OCI-LY3 (cell line): ENCODE measurements at regions not wholly inside any gene's neighbourhood (a gene's known extent, or its start where the extent isn't known, plus 50 kb on each side); places are given as distances from the start of the nearest gene placed in this dataset.
A peak's percentile ranks its signal among the peaks of the same experiment; 100 is the strongest.

Source experiments
- H2AFZ ChIP-seq: fragments of 200-600, 300-600 bp; shearing (Covaris generic); 2 replicates; pipeline ENCODE4 v1.6.0; 2014; ENCODE audit warnings: antibody characterized with exemption, low read depth, low read length
- H3K27ac ChIP-seq: fragments of 200-600, 300-600 bp; sonication (generic); 2 replicates; pipeline ENCODE4 v1.5.1; 2014; ENCODE audit warnings: mild to moderate bottlenecking, low read length, moderate library complexity, mixed read lengths
- H3K27me3 ChIP-seq: fragments of 200-600, 300-600 bp; sonication (generic); 2 replicates; pipeline ENCODE4 v1.6.1; 2014; ENCODE audit warnings: low read depth, low read length, mixed read lengths
- H3K36me3 ChIP-seq: fragments of 200-600, 300-600 bp; sonication (generic); replicated peaks from 2 replicates; pipeline ENCODE3; 2014; ENCODE audit warnings: low read depth, low read length, mixed read lengths
- H3K4me1 ChIP-seq: fragments of 300-600, 200-600 bp; sonication (generic); 2 replicates; pipeline ENCODE4 v1.6.1; 2014; ENCODE audit warnings: low read length, mixed read lengths
- H3K4me2 ChIP-seq: fragments of 200-600, 300-600 bp; sonication (generic); 2 replicates; pipeline ENCODE4 v1.6.1; 2014; ENCODE audit warnings: low read length, mixed read lengths
- H3K4me3 ChIP-seq: fragments of 300-600, 200-600 bp; sonication (generic); 2 replicates; pipeline ENCODE4 v1.5.1; 2014; ENCODE audit warnings: antibody characterized with exemption, mild to moderate bottlenecking, low read length, moderate library complexity
- H3K79me2 ChIP-seq: fragments of 300-600, 200-600 bp; shearing (Covaris generic); 2 replicates; pipeline ENCODE4 v1.6.1; 2014; ENCODE audit warnings: mild to moderate bottlenecking, low read length, mixed read lengths
- H3K9ac ChIP-seq: fragments of 300-600, 200-600 bp; shearing (Covaris generic); 2 replicates; pipeline ENCODE4 v1.6.0; 2014; ENCODE audit warnings: mild to moderate bottlenecking, low read length, moderate library complexity
- H3K9me3 ChIP-seq: fragments of 200-600, 300-600 bp; shearing (Covaris generic); 2 replicates; pipeline ENCODE4 v1.6.1; 2014; ENCODE audit warnings: low read length, mixed read lengths; ENCODE audit not compliant: insufficient read depth
- H4K20me1 ChIP-seq: fragments of 200-600, 300-600 bp; sonication (generic); 2 replicates; pipeline ENCODE4 v1.6.1; 2016; ENCODE audit warnings: low read length, mixed read lengths; ENCODE audit not compliant: insufficient read depth
- EZH2phosphoT487 ChIP-seq: fragments of 200-600 bp; shearing (Covaris generic); IDR thresholded peaks from 2 replicates; pipeline ENCODE4 v1.6.1; 2018; ENCODE audit warnings: antibody characterized with exemption, mixed run types, low read depth
- TF ChIP-seq, protein P1 (sequence below): fragments of 200-600, 300-600 bp; sonication (generic); IDR thresholded peaks from 2 replicates; pipeline ENCODE4 v1.5.1; 2014; ENCODE audit warnings: antibody characterized with exemption, low read length, low read depth

DNA sequence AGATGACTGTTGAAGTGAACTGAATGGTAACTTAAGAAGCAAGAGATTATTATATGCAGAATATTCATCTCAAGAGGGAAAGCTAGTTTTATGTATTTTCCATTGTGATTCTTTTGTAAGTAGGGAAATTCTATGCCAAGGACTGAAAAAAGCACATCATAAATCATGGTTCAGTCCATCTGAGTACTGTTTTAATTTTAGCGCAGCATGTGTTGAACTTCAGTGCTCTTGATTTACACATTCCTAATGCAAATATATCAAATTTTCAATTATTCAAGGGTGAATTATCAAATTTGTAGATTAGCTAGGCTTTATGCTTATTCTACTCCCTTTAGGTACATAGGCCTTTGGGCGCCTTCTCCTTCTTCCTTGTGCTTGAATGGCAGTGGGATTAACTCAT lies 50.3 kb upstream of the TCF12 start:
- TF ChIP-seq, protein P1, sequence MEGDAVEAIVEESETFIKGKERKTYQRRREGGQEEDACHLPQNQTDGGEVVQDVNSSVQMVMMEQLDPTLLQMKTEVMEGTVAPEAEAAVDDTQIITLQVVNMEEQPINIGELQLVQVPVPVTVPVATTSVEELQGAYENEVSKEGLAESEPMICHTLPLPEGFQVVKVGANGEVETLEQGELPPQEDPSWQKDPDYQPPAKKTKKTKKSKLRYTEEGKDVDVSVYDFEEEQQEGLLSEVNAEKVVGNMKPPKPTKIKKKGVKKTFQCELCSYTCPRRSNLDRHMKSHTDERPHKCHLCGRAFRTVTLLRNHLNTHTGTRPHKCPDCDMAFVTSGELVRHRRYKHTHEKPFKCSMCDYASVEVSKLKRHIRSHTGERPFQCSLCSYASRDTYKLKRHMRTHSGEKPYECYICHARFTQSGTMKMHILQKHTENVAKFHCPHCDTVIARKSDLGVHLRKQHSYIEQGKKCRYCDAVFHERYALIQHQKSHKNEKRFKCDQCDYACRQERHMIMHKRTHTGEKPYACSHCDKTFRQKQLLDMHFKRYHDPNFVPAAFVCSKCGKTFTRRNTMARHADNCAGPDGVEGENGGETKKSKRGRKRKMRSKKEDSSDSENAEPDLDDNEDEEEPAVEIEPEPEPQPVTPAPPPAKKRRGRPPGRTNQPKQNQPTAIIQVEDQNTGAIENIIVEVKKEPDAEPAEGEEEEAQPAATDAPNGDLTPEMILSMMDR: no peak
- TF ChIP-seq EZH2phosphoT487: no peak
- Histone ChIP-seq H3K4me3 (no peak overlapping the region), H3K4me2 (no peak overlapping the region)

DNA sequence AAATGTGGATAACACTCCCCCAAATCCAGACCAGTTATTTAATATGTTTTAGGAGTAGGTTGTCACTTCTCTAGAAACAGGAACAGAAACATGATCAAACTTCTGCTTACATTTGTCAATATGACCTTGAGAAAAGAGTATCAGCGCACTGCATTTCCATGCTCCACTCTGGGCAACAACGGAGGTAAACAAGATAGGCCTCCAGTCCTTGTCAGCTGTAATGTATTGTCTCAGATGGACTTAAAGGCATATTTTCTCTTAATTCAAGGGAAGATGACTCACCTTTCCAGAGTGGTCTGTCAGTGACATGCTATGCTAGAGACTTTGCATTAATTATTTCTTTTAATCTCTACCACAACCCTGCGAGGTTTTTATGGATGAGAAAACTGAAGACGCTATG lies 51.6 kb upstream of the TCF12 start:
- Histone ChIP-seq H3K4me1 (peaks cover 10% of the 10 kb centered on the region), H4K20me1 (no peaks in the 10 kb centered on the region), H3K27me3 (no peaks in the 10 kb centered on the region), H3K36me3 (no peaks in the 10 kb centered on the region), H2AFZ (no peak overlapping the region), H3K4me2 (no peak overlapping the region), H3K9ac (no peak overlapping the region), H3K79me2 (no peaks in the 10 kb centered on the region), H3K4me3 (no peak overlapping the region), H3K9me3 (no peaks in the 10 kb centered on the region), H3K27ac (no peak overlapping the region)
- TF ChIP-seq, protein P1: no peak
- no peak for TF ChIP-seq EZH2phosphoT487

More for the DNA sequence above, 50.3 kb upstream of the TCF12 start:
- Histone ChIP-seq H3K79me2 (no peaks in the 10 kb centered on the region), H3K9me3 (no peaks in the 10 kb centered on the region), H3K4me1 (peaks cover 10% of the 10 kb centered on the region), H3K36me3 (no peaks in the 10 kb centered on the region), H3K27ac (no peak overlapping the region), H3K9ac (no peak overlapping the region), H3K27me3 (no peaks in the 10 kb centered on the region), H4K20me1 (no peaks in the 10 kb centered on the region), H2AFZ (no peak overlapping the region)

DNA sequence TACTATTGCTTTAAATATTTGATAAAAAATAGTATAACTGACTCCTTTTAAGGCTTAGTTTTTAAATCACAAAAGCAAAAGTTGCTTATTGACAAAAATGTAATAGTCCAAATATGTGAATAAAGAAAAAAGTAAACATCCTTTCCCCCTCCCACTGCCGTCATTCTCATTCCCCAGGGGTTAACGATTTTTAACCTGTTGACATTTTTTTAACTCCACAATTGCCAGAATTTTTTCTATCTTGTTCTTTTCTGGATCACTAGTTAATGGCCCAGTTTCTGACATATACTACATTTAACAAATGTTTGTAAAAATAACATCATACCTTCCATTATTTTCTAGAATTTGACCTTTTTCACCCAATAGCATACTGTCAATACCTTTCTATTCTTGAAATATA lies 60.6 kb upstream of the TCF12 start:
- Histone ChIP-seq H2AFZ (no peak overlapping the region), H3K9me3 (0 out of 2 replicates have a peak, but pooled peaks cover under 1% of the 10 kb centered on the region), H3K4me2 (no peak overlapping the region), H4K20me1 (no peaks in the 10 kb centered on the region), H3K36me3 (no peaks in the 10 kb centered on the region), H3K27ac (no peak overlapping the region), H3K27me3 (no peaks in the 10 kb centered on the region), H3K4me3 (no peak overlapping the region), H3K9ac (no peak overlapping the region), H3K79me2 (no peaks in the 10 kb centered on the region), H3K4me1 (peaks cover 16% of the 10 kb centered on the region)
- TF ChIP-seq, protein P1: no peak
- no peak for TF ChIP-seq EZH2phosphoT487

DNA sequence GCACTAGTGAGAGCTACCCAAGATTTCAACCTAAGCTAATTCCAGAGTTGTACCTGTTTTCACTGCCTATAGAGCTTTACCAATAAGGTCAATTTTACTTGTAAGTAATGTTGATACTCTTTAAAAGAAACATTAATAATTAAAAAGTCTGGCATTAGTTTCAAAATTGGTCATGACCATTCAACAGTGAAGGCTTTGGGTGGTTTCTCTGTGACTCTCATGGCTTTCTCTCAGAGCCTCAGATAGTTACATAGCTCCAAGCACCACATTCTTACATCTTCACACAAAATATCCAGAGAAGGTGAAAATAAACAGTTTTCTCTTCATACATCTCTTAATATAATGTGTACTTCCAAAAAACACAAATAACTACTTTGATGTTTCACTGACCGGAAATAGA lies 61.5 kb upstream of the TCF12 start:
- H3K4me3 ChIP-seq: no peak overlapping the region
- H3K27me3 ChIP-seq: no peaks in the 10 kb centered on the region
- H3K9me3 ChIP-seq: 0 out of 2 replicates have a peak, but pooled peaks cover 3% of the 10 kb centered on the region
- H4K20me1 ChIP-seq: no peaks in the 10 kb centered on the region
- peaks cover 16% of the 10 kb centered on the region for H3K4me1 ChIP-seq
- H3K4me2 ChIP-seq: peak overlapping the region; percentile 36
- TF ChIP-seq EZH2phosphoT487: no peak
- TF ChIP-seq, protein P1: no peak
- H3K9ac ChIP-seq: no peak overlapping the region
- no peak overlapping the region for H3K27ac ChIP-seq
- H2AFZ ChIP-seq: no peak overlapping the region
- no peaks in the 10 kb centered on the region for H3K79me2 ChIP-seq
- H3K36me3 ChIP-seq: no peaks in the 10 kb centered on the region
